ENCODE measurements at regions not wholly inside any gene's neighbourhood (a gene's known extent, or its start where the extent isn't known, plus 50 kb on each side); places are given as distances from the start of the nearest gene placed in this dataset.

DNA sequence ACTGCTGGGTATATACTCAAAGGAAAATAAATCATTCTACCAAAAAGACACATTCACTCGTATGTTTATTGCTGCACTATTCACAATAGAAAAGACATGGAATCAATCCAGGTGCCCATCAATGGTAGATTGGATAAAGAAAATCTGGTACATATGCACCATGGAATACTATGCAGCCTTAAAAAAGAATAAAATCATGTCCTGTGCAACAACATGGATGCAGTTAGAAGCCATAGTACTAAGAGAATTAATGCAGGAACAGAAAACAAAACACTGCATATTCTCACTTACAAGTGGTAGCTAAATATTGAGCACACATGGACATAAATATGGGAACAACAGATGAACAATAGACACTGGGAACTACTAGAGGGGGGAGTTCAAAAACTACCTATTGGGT lies 96.3 kb downstream of the FAM76B start:
- TF ChIP-seq POLR2A (IDR thresholded peaks at IDR 0.05; ENCODE audit: low read depth, low read length) (no peak), SPI1 (IDR thresholded peaks at IDR 0.05; ENCODE audit: low read depth, low read length) (no peak), TAF1 (IDR thresholded peaks at IDR 0.05; ENCODE audit: low read depth, low read length) (no peak)

All from GM12891 (cell line).